Lower lobe of right lung (tissue), 2 donors: ENCODE measurements at regions not wholly inside any gene's neighbourhood (a gene's known extent, or its start where the extent isn't known, plus 50 kb on each side); places are given as distances from the start of the nearest gene placed in this dataset.
A peak's percentile ranks its signal among the peaks of the same experiment; 100 is the strongest.

Experiments
- ATAC-seq, 2 donors: fragments of 200-7000 bp; cut with Tn5 transposase; one replicate each; pipeline ENCODE4 v1.9.1; 2020 to 2022; ENCODE audit warnings: mild to moderate bottlenecking in 2 of 2, moderate library complexity in 2 of 2
- DNase-seq: peaks from one replicate; pipeline ENCODE4 v3.0.0-alpha.2; 2020
- H3K27ac ChIP-seq: fragments of 200-600 bp; one replicate; pipeline ENCODE4 v1.8.0; 2022
- H3K27me3 ChIP-seq: fragments of 200-600 bp; one replicate; pipeline ENCODE4 v1.8.0; 2022; ENCODE audit warnings: low read depth
- H3K36me3 ChIP-seq: fragments of 200-600 bp; one replicate; pipeline ENCODE4 v1.8.0; 2022; ENCODE audit warnings: mild to moderate bottlenecking
- H3K4me1 ChIP-seq: fragments of 200-600 bp; one replicate; pipeline ENCODE4 v1.8.0; 2022
- H3K4me3 ChIP-seq: fragments of 200-600 bp; one replicate; pipeline ENCODE4 v1.8.0; 2022; ENCODE audit warnings: mild to moderate bottlenecking
- H3K9me3 ChIP-seq: fragments of 200-600 bp; one replicate; pipeline ENCODE4 v1.8.0; 2022
- intact Hi-C: fragments of 100-400 bp; cut with DNase I; formaldehyde crosslinking; loops from one replicate; pipeline ENCODE4 v1.11.0; 2022
- TF ChIP-seq, protein P1 (sequence below): fragments of 200-600 bp; IDR thresholded peaks from one replicate; pipeline ENCODE4 v1.8.0; 2022; ENCODE audit warnings: antibody characterized with exemption, mild to moderate bottlenecking
- donor health status: DM: no; HTN: yes; CAD: no; lungs with severe emphysema.

DNA sequence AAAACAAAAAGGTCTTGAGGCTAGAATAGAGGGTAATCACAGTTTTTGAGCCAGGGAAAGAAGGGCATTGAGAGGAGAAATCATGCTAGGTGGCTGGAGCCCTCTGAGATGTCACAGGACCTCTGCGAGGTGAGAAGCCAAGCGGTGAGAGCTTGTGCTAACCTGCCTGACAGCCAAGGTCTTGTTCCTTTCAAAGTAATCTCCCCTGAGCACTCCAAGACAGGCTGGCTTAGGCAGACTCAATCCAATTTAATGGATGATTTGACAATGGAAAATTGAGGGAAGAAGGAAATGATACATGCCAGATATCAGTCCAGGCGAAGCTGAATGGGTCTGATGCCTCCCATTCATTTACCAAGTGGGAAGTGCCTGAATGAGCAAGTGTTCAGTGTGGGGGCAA is 311.9 kb upstream of the PTBP2 start:
- H3K27ac ChIP-seq, result no peak overlapping the region
- TF ChIP-seq, protein P1, sequence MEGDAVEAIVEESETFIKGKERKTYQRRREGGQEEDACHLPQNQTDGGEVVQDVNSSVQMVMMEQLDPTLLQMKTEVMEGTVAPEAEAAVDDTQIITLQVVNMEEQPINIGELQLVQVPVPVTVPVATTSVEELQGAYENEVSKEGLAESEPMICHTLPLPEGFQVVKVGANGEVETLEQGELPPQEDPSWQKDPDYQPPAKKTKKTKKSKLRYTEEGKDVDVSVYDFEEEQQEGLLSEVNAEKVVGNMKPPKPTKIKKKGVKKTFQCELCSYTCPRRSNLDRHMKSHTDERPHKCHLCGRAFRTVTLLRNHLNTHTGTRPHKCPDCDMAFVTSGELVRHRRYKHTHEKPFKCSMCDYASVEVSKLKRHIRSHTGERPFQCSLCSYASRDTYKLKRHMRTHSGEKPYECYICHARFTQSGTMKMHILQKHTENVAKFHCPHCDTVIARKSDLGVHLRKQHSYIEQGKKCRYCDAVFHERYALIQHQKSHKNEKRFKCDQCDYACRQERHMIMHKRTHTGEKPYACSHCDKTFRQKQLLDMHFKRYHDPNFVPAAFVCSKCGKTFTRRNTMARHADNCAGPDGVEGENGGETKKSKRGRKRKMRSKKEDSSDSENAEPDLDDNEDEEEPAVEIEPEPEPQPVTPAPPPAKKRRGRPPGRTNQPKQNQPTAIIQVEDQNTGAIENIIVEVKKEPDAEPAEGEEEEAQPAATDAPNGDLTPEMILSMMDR, result no peak
- H3K36me3 ChIP-seq, result no peaks in the 10 kb centered on the region
- ATAC-seq, result no peak
- no peaks in the 10 kb centered on the region for H3K9me3 ChIP-seq
- intact Hi-C loops, result no loop called here
- no peak overlapping the region for H3K4me3 ChIP-seq
- H3K4me1 ChIP-seq, result no peaks in the 10 kb centered on the region
- DNase-seq, result no peak
- no peaks in the 10 kb centered on the region for H3K27me3 ChIP-seq

DNA sequence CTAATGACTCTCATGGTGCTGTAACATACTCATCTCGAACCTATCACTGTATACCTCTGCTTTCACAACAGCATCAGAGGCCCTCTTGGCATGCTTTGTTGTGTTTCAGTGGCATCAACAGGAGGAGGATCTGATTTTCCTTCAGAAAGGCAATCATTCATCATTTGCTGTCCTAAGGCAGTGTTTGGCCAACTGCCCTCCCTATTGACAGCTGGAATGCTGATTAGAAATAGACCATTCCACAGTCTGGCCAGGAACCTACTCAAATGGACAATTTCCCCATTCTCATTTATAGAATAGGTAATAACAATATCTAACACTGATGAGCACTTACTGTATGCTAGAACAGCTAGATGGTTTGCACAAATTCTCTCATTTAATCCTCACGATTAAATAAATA is 310.6 kb upstream of the PTBP2 start:
- Histone ChIP-seq H3K4me3 (no peak overlapping the region), H3K27ac (no peak overlapping the region), H3K36me3 (no peaks in the 10 kb centered on the region), H3K9me3 (no peaks in the 10 kb centered on the region), H3K27me3 (no peaks in the 10 kb centered on the region), H3K4me1 (no peaks in the 10 kb centered on the region)
- TF ChIP-seq, protein P1, result no peak
- intact Hi-C loops, result no loop called here
- DNase-seq (no peak), ATAC-seq (no peak)

DNA sequence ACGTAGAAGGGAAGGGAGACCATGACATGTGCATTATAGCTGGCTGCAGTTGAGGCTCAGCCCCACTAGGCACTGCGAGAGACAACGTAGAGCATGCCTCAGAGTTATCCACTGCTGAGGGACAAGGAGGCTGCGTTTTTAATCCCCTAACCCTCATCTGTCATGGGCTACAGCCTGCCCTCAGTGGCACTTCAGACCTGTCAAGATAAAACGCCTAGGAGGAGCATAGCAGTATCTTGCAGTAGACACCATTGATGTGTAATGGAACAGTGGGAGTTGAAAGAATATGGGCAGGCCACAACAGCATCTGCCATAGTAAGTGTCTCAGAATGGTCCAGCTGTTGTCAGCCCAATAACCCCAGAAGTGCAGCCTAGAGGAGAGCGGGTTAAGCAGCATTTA is 307.0 kb upstream of the PTBP2 start:
- Histone ChIP-seq H3K4me1 (peaks cover 8% of the 10 kb centered on the region), H3K9me3 (no peaks in the 10 kb centered on the region), H3K4me3 (no peak overlapping the region), H3K36me3 (no peaks in the 10 kb centered on the region), H3K27ac (no peak overlapping the region), H3K27me3 (no peaks in the 10 kb centered on the region)
- no peak for DNase-seq
- TF ChIP-seq, protein P1, result no peak
- ATAC-seq, result peak in 1 of 2 donors; percentile 15
- intact Hi-C loops, result no loop called here

DNA sequence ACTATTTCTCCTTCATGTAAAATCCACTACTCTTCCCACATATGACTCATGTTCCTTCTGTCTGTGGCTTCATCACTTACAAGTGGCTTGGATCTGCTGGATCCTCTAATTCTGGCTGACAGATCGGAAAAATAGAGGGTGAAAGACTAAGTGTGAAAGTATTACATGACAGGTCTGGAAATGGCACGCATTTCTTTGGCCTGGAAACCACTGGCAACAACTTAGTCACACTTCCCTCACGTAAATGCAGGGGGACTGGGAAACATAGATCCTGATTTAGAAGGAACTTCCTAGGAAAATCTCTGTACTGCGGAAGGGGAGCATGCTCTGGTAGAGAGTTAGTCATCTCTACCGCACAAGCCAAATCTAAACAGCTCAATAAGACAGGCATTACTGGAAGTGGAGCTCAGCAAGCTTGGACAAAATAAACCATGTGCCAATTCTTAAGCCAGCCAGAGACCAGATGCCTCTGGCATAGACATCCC is 305.4 kb upstream of the PTBP2 start:
- intact Hi-C loops, result no loop called here
- Histone ChIP-seq H3K27me3 (no peaks in the 10 kb centered on the region), H3K27ac (no peak overlapping the region), H3K4me1 (peaks cover 8% of the 10 kb centered on the region), H3K9me3 (no peaks in the 10 kb centered on the region), H3K4me3 (no peak overlapping the region), H3K36me3 (no peaks in the 10 kb centered on the region)
- DNase-seq, result no peak
- ATAC-seq, result peak; percentile 63 to 73
- TF ChIP-seq, protein P1, result no peak

DNA sequence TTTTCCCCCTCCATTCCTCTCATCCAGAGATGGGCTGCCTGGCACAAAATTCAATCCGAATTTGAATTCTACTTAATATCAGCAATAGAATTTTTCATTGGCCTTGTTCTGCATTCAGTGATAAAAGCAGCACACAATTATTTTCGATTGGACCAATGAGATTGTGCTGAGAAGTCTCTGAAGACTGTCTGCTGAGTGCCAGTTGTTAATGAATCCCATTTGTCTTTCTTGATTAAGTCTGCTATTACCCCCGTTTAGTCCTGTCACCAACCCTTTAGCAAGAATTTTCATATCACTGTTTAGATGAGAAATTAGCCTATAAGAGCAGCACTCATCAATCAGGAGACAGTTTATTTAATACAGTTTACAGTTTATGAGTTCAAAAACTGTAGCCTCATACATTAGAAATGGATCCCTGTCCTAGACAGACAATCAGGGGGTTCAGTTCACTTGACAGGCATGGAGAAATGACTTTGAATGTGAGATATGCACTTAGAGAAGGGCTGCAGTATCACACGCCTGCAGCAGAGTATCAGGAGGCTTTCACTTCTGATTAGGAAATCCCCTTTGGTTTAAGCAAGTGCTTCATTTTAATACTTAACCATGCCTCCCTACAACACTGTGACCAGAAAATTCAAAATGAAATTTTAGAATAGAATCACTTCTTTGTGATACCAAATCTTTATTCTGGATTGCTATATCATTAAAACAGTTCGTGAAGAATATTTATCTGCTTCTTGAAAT is 304.7 kb upstream of the PTBP2 start:
- no peak overlapping the region for H3K4me3 ChIP-seq
- DNase-seq (no peak), ATAC-seq (peak in 1 of 2 donors; percentile 53)
- H3K27me3 ChIP-seq, result no peaks in the 10 kb centered on the region
- no peak overlapping the region for H3K27ac ChIP-seq
- TF ChIP-seq, protein P1, result no peak
- no peaks in the 10 kb centered on the region for H3K9me3 ChIP-seq
- intact Hi-C loops, result no loop called here
- peaks cover 8% of the 10 kb centered on the region for H3K4me1 ChIP-seq
- no peaks in the 10 kb centered on the region for H3K36me3 ChIP-seq
